ENCODE measurements at regions not wholly inside any gene's neighbourhood (a gene's known extent, or its start where the extent isn't known, plus 50 kb on each side); places are given as distances from the start of the nearest gene placed in this dataset.

GRCh38 chr9:81183761-81184160 lies 505.6 kb downstream of the TLE1 start:
- H3K9ac ChIP-seq (ENCODE audit: low read depth, low read length) = no peak overlapping the region
- no peaks in the 10 kb centered on the region for H3K9me3 ChIP-seq (ENCODE audit: control insufficient read depth, insufficient read depth, low read length)
- no peak overlapping the region for H3K4me3 ChIP-seq (ENCODE audit: low read depth, low read length)
- no peaks in the 10 kb centered on the region for H3K36me3 ChIP-seq (ENCODE audit: control insufficient read depth, insufficient read depth, low read length)
- no peak overlapping the region for H3K27ac ChIP-seq (ENCODE audit: low read depth, low read length)
- no peaks in the 10 kb centered on the region for H3K4me1 ChIP-seq (ENCODE audit: control insufficient read depth, insufficient read depth, low read length)
- no peaks in the 10 kb centered on the region for H3K27me3 ChIP-seq (ENCODE audit: control insufficient read depth, insufficient read depth, low read length)

- no peak overlapping the region for H3K4me3 ChIP-seq (ENCODE audit: low read depth, low read length)
- no peak overlapping the region for H3K9ac ChIP-seq (ENCODE audit: low read depth, low read length)
- H3K27ac ChIP-seq (ENCODE audit: low read depth, low read length) = no peak overlapping the region
- no peaks in the 10 kb centered on the region for H3K36me3 ChIP-seq (ENCODE audit: control insufficient read depth, insufficient read depth, low read length)
- H3K4me1 ChIP-seq (ENCODE audit: control insufficient read depth, insufficient read depth, low read length) = no peaks in the 10 kb centered on the region
- H3K9me3 ChIP-seq (ENCODE audit: control insufficient read depth, insufficient read depth, low read length) = no peaks in the 10 kb centered on the region
- no peaks in the 10 kb centered on the region for H3K27me3 ChIP-seq (ENCODE audit: control insufficient read depth, insufficient read depth, low read length)
These were observed 506.9 kb downstream of the TLE1 start for GRCh38 chr9:81182431-81182830.

GRCh38 chr9:81174023-81174422 lies 515.3 kb downstream of the TLE1 start:
- Histone ChIP-seq H3K27ac (ENCODE audit: low read depth, low read length) (no peak overlapping the region), H3K4me3 (ENCODE audit: low read depth, low read length) (no peak overlapping the region), H3K27me3 (ENCODE audit: control insufficient read depth, insufficient read depth, low read length) (no peaks in the 10 kb centered on the region), H3K36me3 (ENCODE audit: control insufficient read depth, insufficient read depth, low read length) (no peaks in the 10 kb centered on the region), H3K9me3 (ENCODE audit: control insufficient read depth, insufficient read depth, low read length) (no peaks in the 10 kb centered on the region), H3K9ac (ENCODE audit: low read depth, low read length) (no peak overlapping the region), H3K4me1 (ENCODE audit: control insufficient read depth, insufficient read depth, low read length) (no peaks in the 10 kb centered on the region)

GRCh38 chr9:81171689-81172088 lies 517.7 kb downstream of the TLE1 start:
- Histone ChIP-seq H3K27ac (ENCODE audit: low read depth, low read length) (no peak overlapping the region), H3K4me1 (ENCODE audit: control insufficient read depth, insufficient read depth, low read length) (no peaks in the 10 kb centered on the region), H3K36me3 (ENCODE audit: control insufficient read depth, insufficient read depth, low read length) (no peaks in the 10 kb centered on the region)

GRCh38 chr9:81162361-81162760 lies 527.0 kb downstream of the TLE1 start:
- H3K4me3 ChIP-seq (ENCODE audit: low read depth, low read length) = no peak overlapping the region
- no peaks in the 10 kb centered on the region for H3K36me3 ChIP-seq (ENCODE audit: control insufficient read depth, insufficient read depth, low read length)
- peaks cover 3% of the 10 kb centered on the region for H3K4me1 ChIP-seq (ENCODE audit: control insufficient read depth, insufficient read depth, low read length)
- H3K9me3 ChIP-seq (ENCODE audit: control insufficient read depth, insufficient read depth, low read length) = no peaks in the 10 kb centered on the region
- H3K27ac ChIP-seq (ENCODE audit: low read depth, low read length) = no peak overlapping the region
- no peaks in the 10 kb centered on the region for H3K27me3 ChIP-seq (ENCODE audit: control insufficient read depth, insufficient read depth, low read length)
- H3K9ac ChIP-seq (ENCODE audit: low read depth, low read length) = no peak overlapping the region

More at GRCh38 chr9:81171689-81172088, 517.7 kb downstream of the TLE1 start:
- Histone ChIP-seq H3K27me3 (ENCODE audit: control insufficient read depth, insufficient read depth, low read length) (no peaks in the 10 kb centered on the region), H3K4me3 (ENCODE audit: low read depth, low read length) (no peak overlapping the region), H3K9ac (ENCODE audit: low read depth, low read length) (no peak overlapping the region), H3K9me3 (ENCODE audit: control insufficient read depth, insufficient read depth, low read length) (no peaks in the 10 kb centered on the region)

GRCh38 chr9:81156381-81156780 lies 533.0 kb downstream of the TLE1 start:
- no peak overlapping the region for H3K27ac ChIP-seq (ENCODE audit: low read depth, low read length)
- H3K4me1 ChIP-seq (ENCODE audit: control insufficient read depth, insufficient read depth, low read length) = peaks cover 2% of the 10 kb centered on the region
- H3K4me3 ChIP-seq (ENCODE audit: low read depth, low read length) = no peak overlapping the region
- H3K36me3 ChIP-seq (ENCODE audit: control insufficient read depth, insufficient read depth, low read length) = no peaks in the 10 kb centered on the region
- H3K27me3 ChIP-seq (ENCODE audit: control insufficient read depth, insufficient read depth, low read length) = no peaks in the 10 kb centered on the region
- H3K9ac ChIP-seq (ENCODE audit: low read depth, low read length) = no peak overlapping the region
- H3K9me3 ChIP-seq (ENCODE audit: control insufficient read depth, insufficient read depth, low read length) = 0 out of 2 replicates have a peak, but pooled peaks cover 2% of the 10 kb centered on the region

- Histone ChIP-seq H3K27ac (ENCODE audit: low read depth, low read length) (no peak overlapping the region), H3K9ac (ENCODE audit: low read depth, low read length) (no peak overlapping the region), H3K36me3 (ENCODE audit: control insufficient read depth, insufficient read depth, low read length) (no peaks in the 10 kb centered on the region), H3K9me3 (ENCODE audit: control insufficient read depth, insufficient read depth, low read length) (peaks cover 2% of the 10 kb centered on the region; the same call in 1 of the 2 replicates), H3K4me3 (ENCODE audit: low read depth, low read length) (no peak overlapping the region), H3K4me1 (ENCODE audit: control insufficient read depth, insufficient read depth, low read length) (no peaks in the 10 kb centered on the region), H3K27me3 (ENCODE audit: control insufficient read depth, insufficient read depth, low read length) (no peaks in the 10 kb centered on the region)
These were observed 539.2 kb downstream of the TLE1 start for GRCh38 chr9:81150016-81150625.

GRCh38 chr9:81146684-81147337 lies 542.5 kb downstream of the TLE1 start:
- Histone ChIP-seq H3K9ac (ENCODE audit: low read depth, low read length) (no peak overlapping the region), H3K27me3 (ENCODE audit: control insufficient read depth, insufficient read depth, low read length) (no peaks in the 10 kb centered on the region), H3K4me1 (ENCODE audit: control insufficient read depth, insufficient read depth, low read length) (no peaks in the 10 kb centered on the region), H3K36me3 (ENCODE audit: control insufficient read depth, insufficient read depth, low read length) (no peaks in the 10 kb centered on the region), H3K4me3 (ENCODE audit: low read depth, low read length) (no peak overlapping the region), H3K9me3 (ENCODE audit: control insufficient read depth, insufficient read depth, low read length) (no peaks in the 10 kb centered on the region; the same call in 1 of the 2 replicates), H3K27ac (ENCODE audit: low read depth, low read length) (no peak overlapping the region)

GRCh38 chr9:81146241-81146640 lies 543.1 kb downstream of the TLE1 start:
- H3K27ac ChIP-seq (ENCODE audit: low read depth, low read length) = no peak overlapping the region
- no peaks in the 10 kb centered on the region for H3K27me3 ChIP-seq (ENCODE audit: control insufficient read depth, insufficient read depth, low read length)
- no peaks in the 10 kb centered on the region; the same call in 1 of the 2 replicates for H3K9me3 ChIP-seq (ENCODE audit: control insufficient read depth, insufficient read depth, low read length)
- H3K4me1 ChIP-seq (ENCODE audit: control insufficient read depth, insufficient read depth, low read length) = no peaks in the 10 kb centered on the region
- H3K9ac ChIP-seq (ENCODE audit: low read depth, low read length) = no peak overlapping the region
- no peak overlapping the region for H3K4me3 ChIP-seq (ENCODE audit: low read depth, low read length)
- no peaks in the 10 kb centered on the region for H3K36me3 ChIP-seq (ENCODE audit: control insufficient read depth, insufficient read depth, low read length)

- no peak overlapping the region for H3K27ac ChIP-seq (ENCODE audit: low read depth, low read length)
- no peak overlapping the region for H3K9ac ChIP-seq (ENCODE audit: low read depth, low read length)
- no peaks in the 10 kb centered on the region for H3K4me1 ChIP-seq (ENCODE audit: control insufficient read depth, insufficient read depth, low read length)
- H3K27me3 ChIP-seq (ENCODE audit: control insufficient read depth, insufficient read depth, low read length) = no peaks in the 10 kb centered on the region
- H3K9me3 ChIP-seq (ENCODE audit: control insufficient read depth, insufficient read depth, low read length) = no peaks in the 10 kb centered on the region; the same call in 1 of the 2 replicates
- no peak overlapping the region for H3K4me3 ChIP-seq (ENCODE audit: low read depth, low read length)
- no peaks in the 10 kb centered on the region for H3K36me3 ChIP-seq (ENCODE audit: control insufficient read depth, insufficient read depth, low read length)
These were observed 543.9 kb downstream of the TLE1 start for GRCh38 chr9:81145331-81145963.

GRCh38 chr9:81141961-81142360 lies 547.4 kb downstream of the TLE1 start:
- no peaks in the 10 kb centered on the region for H3K4me1 ChIP-seq (ENCODE audit: control insufficient read depth, insufficient read depth, low read length)
- H3K36me3 ChIP-seq (ENCODE audit: control insufficient read depth, insufficient read depth, low read length) = no peaks in the 10 kb centered on the region
- no peak overlapping the region for H3K27ac ChIP-seq (ENCODE audit: low read depth, low read length)
- H3K4me3 ChIP-seq (ENCODE audit: low read depth, low read length) = no peak overlapping the region
- H3K9me3 ChIP-seq (ENCODE audit: control insufficient read depth, insufficient read depth, low read length) = no peaks in the 10 kb centered on the region
- no peak overlapping the region for H3K9ac ChIP-seq (ENCODE audit: low read depth, low read length)
- no peaks in the 10 kb centered on the region for H3K27me3 ChIP-seq (ENCODE audit: control insufficient read depth, insufficient read depth, low read length)
